NCI-H1048 (cell line): ENCODE measurements at regions not wholly inside any gene's neighbourhood (a gene's known extent, or its start where the extent isn't known, plus 50 kb on each side); places are given as distances from the start of the nearest gene placed in this dataset.

ENCODE experiments used
- DNase-seq: peaks from one replicate; lab custom pipeline; 2025; lab: John Stamatoyannopoulos, UW

GRCh38 chr18:25646971-25647370, 295.0 kb upstream of the ZNF521 start:
- DNase-seq, result no peak

GRCh38 chr18:25639596-25639995, 287.6 kb upstream of the ZNF521 start:
- DNase-seq, result no peak

- DNase-seq, result no peak
Observed at GRCh38 chr18:25633563-25633962, 281.6 kb upstream of the ZNF521 start.

- DNase-seq, result no peak
Observed at GRCh38 chr18:25630682-25631081, 278.7 kb upstream of the ZNF521 start.

GRCh38 chr18:25621682-25622081, 269.7 kb upstream of the ZNF521 start:
- no peak for DNase-seq

- DNase-seq, result no peak
Observed at GRCh38 chr18:25621144-25621543, 269.2 kb upstream of the ZNF521 start.

- DNase-seq, result no peak
Observed at GRCh38 chr18:25614168-25614567, 262.2 kb upstream of the ZNF521 start.

- no peak for DNase-seq
Observed at GRCh38 chr18:25612466-25612865, 260.5 kb upstream of the ZNF521 start.

GRCh38 chr18:25608091-25608490, 256.1 kb upstream of the ZNF521 start:
- DNase-seq, result no peak

GRCh38 chr18:25604894-25605597, 253.1 kb upstream of the ZNF521 start:
- DNase-seq, result no peak

GRCh38 chr18:25604196-25604893, 252.4 kb upstream of the ZNF521 start:
- DNase-seq, result no peak

- no peak for DNase-seq
Observed at GRCh38 chr18:25599443-25599842, 247.5 kb upstream of the ZNF521 start.

GRCh38 chr18:25597476-25597875, 245.5 kb upstream of the ZNF521 start:
- no peak for DNase-seq

GRCh38 chr18:25595274-25596060, 243.5 kb upstream of the ZNF521 start:
- DNase-seq, result no peak

GRCh38 chr18:25594351-25594750, 242.4 kb upstream of the ZNF521 start:
- no peak for DNase-seq

- DNase-seq, result no peak
Observed at GRCh38 chr18:25592804-25593360, 240.9 kb upstream of the ZNF521 start.

- no peak for DNase-seq
Observed at GRCh38 chr18:25590456-25590855, 238.5 kb upstream of the ZNF521 start.

- DNase-seq, result no peak
Observed at GRCh38 chr18:25587545-25587944, 235.6 kb upstream of the ZNF521 start.

GRCh38 chr18:25568986-25569385, 217.0 kb upstream of the ZNF521 start:
- DNase-seq, result no peak

GRCh38 chr18:25563816-25564683, 212.1 kb upstream of the ZNF521 start:
- no peak for DNase-seq

- no peak for DNase-seq
Observed at GRCh38 chr18:25563346-25563745, 211.4 kb upstream of the ZNF521 start.

- DNase-seq, result no peak
Observed at GRCh38 chr18:25561918-25562317, 210.0 kb upstream of the ZNF521 start.
